PC-9 (cell line): ENCODE measurements at regions not wholly inside any gene's neighbourhood (a gene's known extent, or its start where the extent isn't known, plus 50 kb on each side); places are given as distances from the start of the nearest gene placed in this dataset.

Source experiments
- BruUV-seq: library from RNA; stranded (reverse); fragments of 400-500 nt; replicated peaks from 2 replicates; lab custom pipeline; 2021; lab: Mats Ljungman, UMichigan
- CTCF ChIA-PET: fragments of 300-600 bp; sonication (Branson Sonifier 250); formaldehyde crosslinking; loops from one replicate; lab custom pipeline; 2022; ENCODE audit warnings: antibody characterized with exemption; lab: Charles Lee
- POLR2A ChIA-PET: fragments of 300-600 bp; sonication (Branson Sonifier 250); formaldehyde crosslinking; loops from one replicate; lab custom pipeline; 2022; ENCODE audit warnings: antibody characterized with exemption; ENCODE audit not compliant: unreplicated experiment; lab: Charles Lee
- DNase-seq, 2 experiments: peaks; one replicate each; pipeline versions ENCODE4 v3.0.0 to v3.0.0-alpha.2; 2015 to 2022; ENCODE audit warnings: mixed read lengths in 1 of 2
- H2AFZ ChIP-seq: fragments of 200-600 bp; sonication (generic); 2 replicates; pipeline ENCODE4 v1.8.1; 2017; ENCODE audit warnings: antibody characterized with exemption
- H3F3A ChIP-seq: fragments of 200-600 bp; sonication (generic); 2 replicates; pipeline ENCODE4 v1.8.1; 2017; ENCODE audit warnings: antibody characterized with exemption, mild to moderate bottlenecking, low read depth; ENCODE audit not compliant: insufficient read depth
- H3K27ac ChIP-seq: fragments of 200-600 bp; sonication (generic); 2 replicates; pipeline ENCODE4 v1.6.1; 2016; ENCODE audit warnings: mixed run types
- H3K27me3 ChIP-seq: fragments of 200-600 bp; sonication (generic); 2 replicates; pipeline ENCODE4 v1.6.1; 2016; ENCODE audit warnings: low read depth, mixed run types; ENCODE audit not compliant: insufficient read depth
- H3K36me3 ChIP-seq: fragments of 200-600 bp; sonication (generic); 2 replicates; pipeline ENCODE4 v1.6.1; 2016; ENCODE audit warnings: low read depth, mixed run types
- H3K4me1 ChIP-seq: fragments of 200-600 bp; sonication (generic); replicated peaks from 2 replicates; pipeline ENCODE4 v1.6.1; 2016; ENCODE audit warnings: mixed run types; ENCODE audit not compliant: insufficient read depth
- H3K4me2 ChIP-seq: fragments of 200-600 bp; sonication (generic); 2 replicates; pipeline ENCODE4 v1.6.1; 2017; ENCODE audit warnings: mixed run types
- H3K4me3 ChIP-seq: fragments of 200-600 bp; sonication (generic); 2 replicates; pipeline ENCODE4 v1.6.1; 2016; ENCODE audit warnings: mixed run types
- H3K79me2 ChIP-seq: fragments of 200-600 bp; sonication (generic); 2 replicates; pipeline ENCODE4 v1.6.1; 2017; ENCODE audit warnings: low read depth, mixed run types
- H3K9me2 ChIP-seq: fragments of 200-600 bp; sonication (generic); 2 replicates; pipeline ENCODE4 v1.8.1; 2017; ENCODE audit warnings: mild to moderate bottlenecking; ENCODE audit not compliant: insufficient read depth
- H3K9me3 ChIP-seq: fragments of 200-600 bp; sonication (generic); 2 replicates; pipeline ENCODE4 v1.8.1; 2016; ENCODE audit warnings: low read depth; ENCODE audit not compliant: insufficient read depth
- H4K20me1 ChIP-seq: fragments of 200-600 bp; sonication (generic); 2 replicates; pipeline ENCODE4 v1.8.1; 2017; ENCODE audit not compliant: insufficient read depth
- EZH2 ChIP-seq: fragments of 200-600 bp; sonication (generic); IDR thresholded peaks from 2 replicates; pipeline ENCODE4 v1.8.0; 2017; ENCODE audit warnings: antibody characterized with exemption, low read depth
- intact Hi-C: fragments of 100-400 bp; cut with micrococcal nuclease; formaldehyde crosslinking; loops from one replicate; pipeline ENCODE4 v1.10.0; 2022; ENCODE audit not compliant: unreplicated experiment
- TF ChIP-seq, protein P1 (sequence below): fragments of 200-600 bp; sonication (generic); conservative IDR thresholded peaks from 2 replicates; pipeline ENCODE4 v1.6.1; 2017; ENCODE audit warnings: mixed run types, antibody characterized with exemption, mild to moderate bottlenecking, moderate library complexity

DNA sequence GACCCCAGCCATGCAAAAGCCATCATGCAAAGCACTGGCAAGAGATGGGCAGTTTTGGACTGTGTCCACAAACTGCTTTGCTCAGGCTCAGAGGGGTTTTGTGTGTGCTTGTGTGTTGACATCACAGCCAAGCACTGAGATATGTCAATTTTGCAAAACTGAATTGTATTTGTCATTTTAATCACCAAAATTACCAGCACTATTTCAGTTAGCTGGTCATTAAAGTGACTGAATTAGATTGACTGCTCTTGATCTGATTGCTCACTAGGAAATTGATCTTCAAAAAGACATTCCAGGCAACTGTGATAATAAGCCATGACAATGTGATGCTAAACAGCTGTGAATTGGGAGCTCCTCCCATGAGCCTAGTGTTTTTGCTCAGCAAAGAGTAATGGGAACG lies 337.3 kb upstream of the GNPDA2 start:
- no peak for DNase-seq
- Histone ChIP-seq H3K36me3 (no peaks in the 10 kb centered on the region), H3K79me2 (no peaks in the 10 kb centered on the region), H3K4me3 (no peak overlapping the region), H3F3A (no peaks in the 10 kb centered on the region), H4K20me1 (no peaks in the 10 kb centered on the region), H3K9me2 (no peaks in the 10 kb centered on the region), H3K27ac (no peak overlapping the region), H3K4me1 (no peaks in the 10 kb centered on the region), H2AFZ (no peak overlapping the region), H3K9me3 (no peaks in the 10 kb centered on the region), H3K27me3 (no peaks in the 10 kb centered on the region), H3K4me2 (no peak overlapping the region)
- intact Hi-C loops = no loop called here
- POLR2A ChIA-PET = interaction anchor here (0.6 kb wide), 1 partner anchor 66 kb away, joined by 7 read pairs; no protein-coding TSS in a partner anchor
- CTCF ChIA-PET = no interaction called here
- TF ChIP-seq EZH2 = no peak
- TF ChIP-seq, protein P1, sequence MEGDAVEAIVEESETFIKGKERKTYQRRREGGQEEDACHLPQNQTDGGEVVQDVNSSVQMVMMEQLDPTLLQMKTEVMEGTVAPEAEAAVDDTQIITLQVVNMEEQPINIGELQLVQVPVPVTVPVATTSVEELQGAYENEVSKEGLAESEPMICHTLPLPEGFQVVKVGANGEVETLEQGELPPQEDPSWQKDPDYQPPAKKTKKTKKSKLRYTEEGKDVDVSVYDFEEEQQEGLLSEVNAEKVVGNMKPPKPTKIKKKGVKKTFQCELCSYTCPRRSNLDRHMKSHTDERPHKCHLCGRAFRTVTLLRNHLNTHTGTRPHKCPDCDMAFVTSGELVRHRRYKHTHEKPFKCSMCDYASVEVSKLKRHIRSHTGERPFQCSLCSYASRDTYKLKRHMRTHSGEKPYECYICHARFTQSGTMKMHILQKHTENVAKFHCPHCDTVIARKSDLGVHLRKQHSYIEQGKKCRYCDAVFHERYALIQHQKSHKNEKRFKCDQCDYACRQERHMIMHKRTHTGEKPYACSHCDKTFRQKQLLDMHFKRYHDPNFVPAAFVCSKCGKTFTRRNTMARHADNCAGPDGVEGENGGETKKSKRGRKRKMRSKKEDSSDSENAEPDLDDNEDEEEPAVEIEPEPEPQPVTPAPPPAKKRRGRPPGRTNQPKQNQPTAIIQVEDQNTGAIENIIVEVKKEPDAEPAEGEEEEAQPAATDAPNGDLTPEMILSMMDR = no peak
- no TSS peak for BruUV-seq

DNA sequence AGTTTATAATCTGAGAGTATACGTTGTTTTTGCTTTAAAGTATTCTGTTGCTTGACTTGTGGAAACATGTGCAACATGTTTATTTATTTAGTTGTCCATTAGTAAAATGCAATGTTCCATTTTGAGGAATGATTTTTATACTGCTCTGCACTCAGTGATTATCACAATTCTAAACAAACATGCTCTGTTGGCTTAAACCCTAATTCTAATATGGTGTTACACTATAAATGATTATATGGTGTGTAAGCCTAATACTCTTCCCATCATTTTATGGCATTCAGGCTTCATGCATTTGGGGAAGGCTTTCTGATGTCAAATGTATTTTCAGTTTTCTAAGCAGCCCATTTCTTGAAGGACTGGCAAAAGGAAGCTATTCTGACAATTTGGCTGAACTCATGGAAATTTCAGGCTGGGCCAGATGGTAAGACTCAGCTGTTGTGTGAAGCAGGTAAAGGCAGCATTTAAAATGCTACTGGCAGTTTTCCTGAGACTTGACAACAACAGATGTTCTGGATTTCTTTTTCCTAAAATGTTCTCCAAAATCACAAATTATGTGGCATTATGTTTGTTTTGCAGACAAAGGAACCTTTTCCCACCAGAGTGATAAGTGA lies 336.7 kb upstream of the GNPDA2 start:
- Histone ChIP-seq H3K36me3 (no peaks in the 10 kb centered on the region), H3K9me3 (no peaks in the 10 kb centered on the region), H3K27ac (no peak overlapping the region), H2AFZ (no peak overlapping the region), H3K27me3 (no peaks in the 10 kb centered on the region), H3K9me2 (no peaks in the 10 kb centered on the region), H3F3A (no peaks in the 10 kb centered on the region), H3K79me2 (no peaks in the 10 kb centered on the region), H3K4me2 (no peak overlapping the region), H3K4me1 (no peaks in the 10 kb centered on the region), H4K20me1 (no peaks in the 10 kb centered on the region), H3K4me3 (no peak overlapping the region)
- POLR2A ChIA-PET = interaction anchor here (0.6 kb wide), 1 partner anchor 65 kb away, joined by 7 read pairs; no protein-coding TSS in a partner anchor
- intact Hi-C loops = no loop called here
- no peak for DNase-seq
- CTCF ChIA-PET = no interaction called here
- no peak for TF ChIP-seq EZH2
- TF ChIP-seq, protein P1 = no peak
- BruUV-seq = no TSS peak

DNA sequence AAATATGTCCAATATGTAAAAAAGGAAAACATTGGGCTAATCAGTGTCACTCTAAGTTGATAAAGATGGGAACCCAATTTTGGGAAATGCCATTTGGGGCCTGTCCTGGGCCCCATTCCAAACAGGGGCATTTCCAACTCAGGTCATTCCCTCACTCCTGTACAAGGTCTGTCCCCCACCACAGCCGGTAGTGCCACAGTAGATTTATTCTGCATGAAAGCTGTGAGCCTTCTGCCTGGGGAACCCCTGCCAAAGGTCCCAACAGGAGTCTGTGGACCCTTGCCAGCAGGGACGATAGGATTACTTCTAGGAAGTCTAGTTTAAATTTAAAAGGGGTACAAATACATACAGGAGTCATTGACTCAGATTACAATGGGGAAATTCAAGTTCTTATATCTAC lies 317.6 kb upstream of the GNPDA2 start:
- no peak overlapping the region for H3K4me3 ChIP-seq
- ChIA-PET POLR2A (no interaction called here), CTCF (no interaction called here)
- no peaks in the 10 kb centered on the region for H4K20me1 ChIP-seq
- intact Hi-C loops = no loop called here
- no peak for TF ChIP-seq EZH2
- TF ChIP-seq, protein P1 = no peak
- no peak overlapping the region for H3K27ac ChIP-seq
- H3F3A ChIP-seq = no peaks in the 10 kb centered on the region
- DNase-seq = no peak
- no TSS peak for BruUV-seq
- no peaks in the 10 kb centered on the region for H3K36me3 ChIP-seq
- H2AFZ ChIP-seq = no peak overlapping the region
- no peaks in the 10 kb centered on the region for H3K27me3 ChIP-seq
- no peaks in the 10 kb centered on the region for H3K9me3 ChIP-seq
- H3K4me2 ChIP-seq = no peak overlapping the region
- H3K4me1 ChIP-seq = no peaks in the 10 kb centered on the region
- no peaks in the 10 kb centered on the region for H3K79me2 ChIP-seq
- H3K9me2 ChIP-seq = no peaks in the 10 kb centered on the region
